ENCODE measurements at regions not wholly inside any gene's neighbourhood (a gene's known extent, or its start where the extent isn't known, plus 50 kb on each side); places are given as distances from the start of the nearest gene placed in this dataset.

GRCh38 chr5:53237876-53238275 is 128.3 kb upstream of the MOCS2 start:
- TF ChIP-seq POLR2A (IDR thresholded peaks at IDR 0.05; ENCODE audit: low read depth, low read length): no peak
- TF ChIP-seq TAF1 (IDR thresholded peaks at IDR 0.05; ENCODE audit: borderline replicate concordance, low read depth, low read length): no peak
